ENCODE measurements at regions not wholly inside any gene's neighbourhood (a gene's known extent, or its start where the extent isn't known, plus 50 kb on each side); places are given as distances from the start of the nearest gene placed in this dataset.

DNA sequence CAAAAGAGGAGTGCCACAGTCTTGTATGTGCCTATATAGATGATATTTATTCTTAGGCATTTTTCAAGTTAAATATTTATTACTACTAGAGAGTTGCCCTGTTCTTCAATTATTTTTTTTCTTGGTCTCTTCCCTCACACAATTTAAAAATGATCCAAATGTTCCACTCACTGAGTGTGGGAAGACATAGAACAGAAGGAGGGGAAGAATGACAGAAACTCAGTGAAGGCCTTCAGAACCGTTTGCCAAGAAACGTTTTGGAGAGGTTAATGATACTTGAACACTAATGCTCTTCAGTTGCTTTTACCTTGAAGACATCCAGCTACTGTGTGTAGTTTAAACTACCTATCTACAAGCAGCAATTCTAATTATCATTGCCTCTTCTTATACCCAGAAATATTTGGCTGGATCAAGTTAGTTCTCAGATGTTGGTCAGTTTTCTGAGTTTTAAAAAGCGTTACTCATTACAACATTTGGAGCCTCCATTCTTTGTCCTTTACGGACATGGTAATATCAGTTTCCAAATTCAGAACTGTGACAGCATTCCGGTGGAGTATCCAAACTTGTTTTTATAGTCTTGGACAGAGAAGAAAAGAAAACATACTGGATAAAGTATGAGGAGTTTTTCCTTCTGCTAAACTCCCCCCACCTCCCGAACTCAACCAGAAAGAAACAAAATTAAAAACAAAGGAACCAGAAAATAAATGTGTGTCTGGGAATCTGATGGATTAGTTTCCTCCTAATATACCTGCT lies 389.7 kb downstream of the SPRY1 start:
- H3K4me3 ChIP-seq (ENCODE audit: low read depth, low read length) = no peak overlapping the region
- TF ChIP-seq, protein P1, sequence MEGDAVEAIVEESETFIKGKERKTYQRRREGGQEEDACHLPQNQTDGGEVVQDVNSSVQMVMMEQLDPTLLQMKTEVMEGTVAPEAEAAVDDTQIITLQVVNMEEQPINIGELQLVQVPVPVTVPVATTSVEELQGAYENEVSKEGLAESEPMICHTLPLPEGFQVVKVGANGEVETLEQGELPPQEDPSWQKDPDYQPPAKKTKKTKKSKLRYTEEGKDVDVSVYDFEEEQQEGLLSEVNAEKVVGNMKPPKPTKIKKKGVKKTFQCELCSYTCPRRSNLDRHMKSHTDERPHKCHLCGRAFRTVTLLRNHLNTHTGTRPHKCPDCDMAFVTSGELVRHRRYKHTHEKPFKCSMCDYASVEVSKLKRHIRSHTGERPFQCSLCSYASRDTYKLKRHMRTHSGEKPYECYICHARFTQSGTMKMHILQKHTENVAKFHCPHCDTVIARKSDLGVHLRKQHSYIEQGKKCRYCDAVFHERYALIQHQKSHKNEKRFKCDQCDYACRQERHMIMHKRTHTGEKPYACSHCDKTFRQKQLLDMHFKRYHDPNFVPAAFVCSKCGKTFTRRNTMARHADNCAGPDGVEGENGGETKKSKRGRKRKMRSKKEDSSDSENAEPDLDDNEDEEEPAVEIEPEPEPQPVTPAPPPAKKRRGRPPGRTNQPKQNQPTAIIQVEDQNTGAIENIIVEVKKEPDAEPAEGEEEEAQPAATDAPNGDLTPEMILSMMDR (IDR thresholded peaks at IDR 0.05; ENCODE audit: low read depth, low read length) = no peak

DNA sequence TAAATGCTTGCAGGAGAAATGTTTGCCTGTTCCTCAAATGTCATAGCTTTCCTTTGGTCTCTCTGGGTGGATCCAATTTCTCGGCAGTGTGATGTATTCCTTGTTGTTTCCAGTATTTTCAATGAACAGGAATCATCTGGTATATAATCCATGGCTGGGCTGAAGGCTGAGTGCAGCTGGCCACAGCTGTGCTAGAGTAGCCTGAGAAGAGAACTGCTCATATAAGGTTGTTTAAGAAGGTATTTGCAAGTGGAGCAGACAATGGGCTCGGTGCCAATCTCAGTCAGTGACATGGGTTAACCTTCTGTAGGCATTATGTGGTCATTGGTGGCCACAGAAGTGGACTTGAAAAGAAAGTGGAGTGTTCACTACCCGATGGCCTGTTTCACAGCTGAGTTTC lies 390.3 kb downstream of the SPRY1 start:
- TF ChIP-seq, protein P1 (IDR thresholded peaks at IDR 0.05; ENCODE audit: low read depth, low read length) = no peak
- H3K4me3 ChIP-seq (ENCODE audit: low read depth, low read length) = no peak overlapping the region

DNA sequence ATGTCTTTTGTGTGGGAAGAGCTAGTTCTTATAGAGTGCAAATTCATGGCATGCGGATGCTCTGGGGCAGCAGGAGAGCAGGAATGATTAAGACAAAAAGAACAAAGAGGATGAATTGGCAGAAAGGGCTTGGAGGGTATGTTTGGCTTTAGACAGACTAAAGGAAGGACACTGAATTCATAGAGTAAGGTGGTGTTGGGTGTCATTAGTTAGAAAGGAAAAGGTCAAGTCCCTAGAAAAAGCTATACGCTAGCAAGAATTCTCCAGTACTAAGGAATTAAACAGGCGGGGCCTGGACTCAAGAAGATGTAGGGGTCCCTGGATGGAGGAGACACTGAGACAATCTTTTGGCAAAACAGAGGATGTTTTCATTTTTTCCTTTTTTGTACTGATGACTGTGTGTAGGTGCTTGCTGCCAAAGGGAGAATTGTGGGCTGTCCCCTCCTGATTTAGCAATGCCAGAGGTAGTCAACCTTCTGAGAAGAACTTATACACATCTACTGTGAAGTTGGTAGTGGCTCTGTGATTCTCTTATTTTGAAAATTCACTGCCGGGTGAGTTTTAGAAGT lies 391.0 kb downstream of the SPRY1 start:
- TF ChIP-seq, protein P1 (IDR thresholded peaks at IDR 0.05; ENCODE audit: low read depth, low read length) = no peak
- no peak overlapping the region for H3K4me3 ChIP-seq (ENCODE audit: low read depth, low read length)

DNA sequence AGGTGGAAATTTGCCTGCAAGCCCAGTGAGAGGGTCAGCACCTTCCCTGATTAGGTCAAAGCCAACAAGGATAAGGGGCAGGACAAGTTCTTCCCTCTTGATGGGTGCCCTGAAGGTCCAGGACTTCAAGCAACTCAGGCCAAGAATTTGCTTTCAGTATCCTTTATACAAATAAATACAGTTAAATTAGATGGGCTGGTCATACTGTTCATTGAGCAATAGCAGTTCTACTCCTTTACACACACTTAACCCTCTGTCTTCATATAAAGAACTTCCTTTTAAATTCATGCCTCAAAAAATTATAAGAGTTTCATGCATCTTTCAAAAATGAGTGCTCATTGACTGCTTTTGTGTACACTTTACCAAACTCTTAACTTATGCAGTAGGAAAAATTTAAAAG lies 392.0 kb downstream of the SPRY1 start:
- TF ChIP-seq, protein P1 (IDR thresholded peaks at IDR 0.05; ENCODE audit: low read depth, low read length) = no peak
- no peak overlapping the region for H3K4me3 ChIP-seq (ENCODE audit: low read depth, low read length)

DNA sequence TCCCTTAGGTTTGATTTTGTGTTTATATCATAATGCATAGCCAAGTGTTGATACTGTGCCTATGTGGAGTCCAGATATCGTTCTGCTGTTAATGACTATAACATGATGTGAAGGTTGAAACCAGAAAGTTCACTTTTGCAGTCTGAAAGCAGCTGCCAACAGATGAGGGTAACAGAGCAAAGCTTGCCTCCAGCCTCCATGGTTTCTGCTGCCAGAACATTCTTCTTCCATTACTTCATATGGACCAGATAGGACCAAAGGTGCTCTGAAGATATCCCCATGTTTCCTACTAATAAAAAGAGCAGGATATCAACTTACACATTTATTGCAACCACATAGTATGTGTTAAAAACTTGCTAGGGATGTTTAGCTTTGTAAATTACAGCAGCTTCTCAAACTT lies 394.1 kb downstream of the SPRY1 start:
- no peak overlapping the region for H3K4me3 ChIP-seq (ENCODE audit: low read depth, low read length)
- TF ChIP-seq, protein P1 (IDR thresholded peaks at IDR 0.05; ENCODE audit: low read depth, low read length) = no peak

DNA sequence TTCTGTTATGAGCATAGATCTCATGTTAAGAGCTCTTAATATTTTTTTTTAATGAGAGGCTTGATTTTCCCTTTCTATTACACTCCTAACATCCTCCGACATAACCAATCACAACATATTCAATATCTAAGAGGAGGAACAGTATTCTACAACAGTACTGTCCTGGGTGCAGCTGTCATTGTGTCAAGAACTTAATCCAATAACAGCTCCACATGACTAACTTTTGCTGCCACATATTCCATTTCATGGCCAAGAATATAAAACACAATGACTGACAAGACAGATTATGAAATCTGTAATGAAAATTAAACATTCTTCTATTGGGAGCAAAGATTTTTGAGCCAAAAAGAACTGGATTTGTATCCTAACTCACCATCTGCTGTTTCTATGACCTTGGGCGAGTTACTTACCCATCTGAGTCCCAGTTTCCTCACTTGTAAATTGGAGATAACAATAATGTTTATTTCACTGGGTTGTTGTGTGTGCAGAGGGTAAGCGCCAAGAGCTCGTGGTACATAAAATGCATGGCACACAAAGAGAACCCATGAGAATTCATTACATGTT lies 405.6 kb downstream of the SPRY1 start:
- TF ChIP-seq, protein P1 (IDR thresholded peaks at IDR 0.05; ENCODE audit: low read depth, low read length) = no peak
- no peak overlapping the region for H3K4me3 ChIP-seq (ENCODE audit: low read depth, low read length)

DNA sequence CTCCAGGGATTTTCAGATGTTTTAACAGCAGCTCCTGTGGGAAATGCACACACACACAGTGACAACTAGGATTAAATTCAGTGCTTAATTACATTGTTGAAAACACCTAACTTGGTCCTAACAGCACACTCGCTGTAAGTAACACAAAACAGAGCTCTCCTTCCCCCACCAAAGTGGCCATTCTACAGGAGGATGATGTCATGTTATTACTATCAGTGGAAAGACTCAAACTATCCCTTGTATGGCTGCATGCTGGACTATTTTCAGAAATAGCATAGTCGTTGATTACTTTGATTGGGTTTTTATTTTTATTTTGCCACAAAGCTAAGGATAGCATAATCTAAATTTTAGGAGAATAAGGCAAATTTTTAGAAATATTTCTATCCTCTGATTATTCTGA lies 406.3 kb downstream of the SPRY1 start:
- TF ChIP-seq, protein P1 (IDR thresholded peaks at IDR 0.05; ENCODE audit: low read depth, low read length) = no peak
- H3K4me3 ChIP-seq (ENCODE audit: low read depth, low read length) = no peak overlapping the region
